ENCODE measurements at regions not wholly inside any gene's neighbourhood (a gene's known extent, or its start where the extent isn't known, plus 50 kb on each side); places are given as distances from the start of the nearest gene placed in this dataset.

GRCh38 chr2:62296832-62297623, 101.1 kb downstream of the B3GNT2 start (continued):
- no peak for TF ChIP-seq ATF2 (CRISPR knock-in tag; IDR thresholded peaks at IDR 0.05; ENCODE audit: borderline replicate concordance, low read depth)
- no peak for TF ChIP-seq JAZF1 (CRISPR knock-in tag; IDR thresholded peaks at IDR 0.05)
- TF ChIP-seq NFE2L1 (CRISPR knock-in tag; IDR thresholded peaks at IDR 0.05), result no peak
- no peak for TF ChIP-seq EMX1 (CRISPR knock-in tag; IDR thresholded peaks at IDR 0.05)
- no peak for TF ChIP-seq ZNF317 (CRISPR knock-in tag; IDR thresholded peaks at IDR 0.05; ENCODE audit: borderline replicate concordance, low read depth)

- no peaks in the 10 kb centered on the region for H3K36me3 Mint-ChIP-seq
- no peak overlapping the region; the same call in 1 of the 2 replicates for H3K27ac Mint-ChIP-seq
- CTCF ChIA-PET, result interaction anchor here (1.1 kb wide), 1 partner anchor 133 kb away, joined by 5 read pairs; no protein-coding TSS in a partner anchor
- ATAC-seq (no peak), DNase-seq (ENCODE audit: low spot score) (no peak)
- H3K4me1 Mint-ChIP-seq, result peaks cover 27% of the 10 kb centered on the region
- H3K27me3 Mint-ChIP-seq (ENCODE audit: low read depth), result no peaks in the 10 kb centered on the region
- POLR2A ChIA-PET, result no interaction called here
- no peak overlapping the region for H3K4me3 Mint-ChIP-seq
- no peak for TF ChIP-seq ZNF232 (CRISPR knock-in tag; IDR thresholded peaks at IDR 0.05)
- no peak for TF ChIP-seq IRF1 (CRISPR knock-in tag; IDR thresholded peaks at IDR 0.05)
- TF ChIP-seq NR2C2 (CRISPR knock-in tag; IDR thresholded peaks at IDR 0.05), result no peak
- no peak for TF ChIP-seq ZBTB21 (CRISPR knock-in tag; IDR thresholded peaks at IDR 0.05; ENCODE audit: borderline replicate concordance)
- TF ChIP-seq PRRX2 (CRISPR knock-in tag; IDR thresholded peaks at IDR 0.05), result no peak
- TF ChIP-seq ZNF317 (CRISPR knock-in tag; IDR thresholded peaks at IDR 0.05; ENCODE audit: borderline replicate concordance, low read depth), result no peak
- no peak for TF ChIP-seq E2F5 (CRISPR knock-in tag; IDR thresholded peaks at IDR 0.05)
- no peak for TF ChIP-seq CBFB (CRISPR knock-in tag; IDR thresholded peaks at IDR 0.05; ENCODE audit: low read depth)
- no peak for TF ChIP-seq ESRRA (CRISPR knock-in tag; IDR thresholded peaks at IDR 0.05; ENCODE audit: borderline replicate concordance)
- no peak for TF ChIP-seq KAT7 (CRISPR knock-in tag; IDR thresholded peaks at IDR 0.05; ENCODE audit: borderline replicate concordance)
- TF ChIP-seq AFF4 (CRISPR knock-in tag; IDR thresholded peaks at IDR 0.05; ENCODE audit: borderline replicate concordance), result no peak
- no peak for TF ChIP-seq E2F4 (CRISPR knock-in tag; IDR thresholded peaks at IDR 0.05; ENCODE audit: borderline replicate concordance, low read depth)
- TF ChIP-seq RORB (CRISPR knock-in tag; IDR thresholded peaks at IDR 0.05), result no peak
- TF ChIP-seq MAX (CRISPR knock-in tag; IDR thresholded peaks at IDR 0.05), result no peak
- no peaks in the 10 kb centered on the region for H3K9me3 Mint-ChIP-seq
Measured at GRCh38 chr2:62296034-62296831, 100.3 kb downstream of the B3GNT2 start.

Measured in WTC11 (cell line).